CD4-positive, alpha-beta T cell (primary cell): ENCODE measurements at regions not wholly inside any gene's neighbourhood (a gene's known extent, or its start where the extent isn't known, plus 50 kb on each side); places are given as distances from the start of the nearest gene placed in this dataset.

Experiments
- ATAC-seq: fragments of 200-7000 bp; cut with Tn5 transposase; one replicate; pipeline ENCODE4 v1.10.0; 2022; ENCODE audit warnings: mild to moderate bottlenecking; ENCODE audit not compliant: poor library complexity
- CTCF ChIA-PET: fragments of 350-600 bp; sonication (Branson Sonifier 250); formaldehyde crosslinking; loops from one replicate; lab custom pipeline; 2021; ENCODE audit warnings: antibody characterized with exemption, inconsistent platforms; lab: Charles Lee
- POLR2A ChIA-PET: fragments of 350-600 bp; sonication (Branson Sonifier 250); formaldehyde crosslinking; loops from one replicate; lab custom pipeline; 2021; ENCODE audit warnings: antibody characterized with exemption, inconsistent platforms; lab: Charles Lee
- DNase-seq, 14 experiments: peaks; one replicate each; pipeline ENCODE4 v3.0.0-alpha.2; 2013 to 2020; ENCODE audit warnings: mixed read lengths in 2 of 14
- H3K27ac ChIP-seq, 2 donors: one replicate each; pipeline versions ENCODE4 v1.5.1 to v1.7.0; 2013; ENCODE audit warnings: low read length in 2 of 2, low read depth in 1 of 2, mild to moderate bottlenecking in 1 of 2
- H3K27me3 ChIP-seq, 2 experiments: 1 replicate in 1 of 2; 2 replicates in 1 of 2; pipeline versions ENCODE4 v1.6.1 to v1.7.0; 2013; ENCODE audit warnings: low read length in 2 of 2, control low read depth in 1 of 2, mild to moderate bottlenecking in 1 of 2, moderate library complexity in 1 of 2; ENCODE audit not compliant: insufficient read depth in 2 of 2, control insufficient read depth in 1 of 2
- H3K36me3 ChIP-seq: one replicate; pipeline ENCODE4 v1.6.1; 2013; ENCODE audit warnings: low read length, control low read depth; ENCODE audit not compliant: insufficient read depth
- H3K4me1 ChIP-seq: one replicate; pipeline ENCODE4 v1.6.1; 2013; ENCODE audit warnings: low read length, control low read depth; ENCODE audit not compliant: insufficient read depth
- H3K4me3 ChIP-seq: one replicate; pipeline ENCODE4 v1.5.1; 2013; ENCODE audit warnings: mild to moderate bottlenecking, low read length, moderate library complexity
- H3K9me3 ChIP-seq, 2 experiments: 1 replicate in 1 of 2; 2 replicates in 1 of 2; pipeline versions ENCODE4 v1.6.1 to v1.7.0; 2013; ENCODE audit warnings: low read length in 2 of 2, mild to moderate bottlenecking in 2 of 2, control low read depth in 1 of 2, moderate library complexity in 1 of 2; ENCODE audit not compliant: control insufficient read depth in 1 of 2, insufficient read depth in 1 of 2
- H3K27ac Mint-ChIP-seq: one replicate; pipeline ENCODE4 v1.8.0; 2020; ENCODE audit warnings: mixed read lengths
- H3K27me3 Mint-ChIP-seq: one replicate; pipeline ENCODE4 v1.8.0; 2021; ENCODE audit warnings: mixed read lengths
- H3K36me3 Mint-ChIP-seq: one replicate; pipeline ENCODE4 v1.8.0; 2021; ENCODE audit warnings: low read depth, mixed read lengths
- H3K4me1 Mint-ChIP-seq: one replicate; pipeline ENCODE4 v1.8.0; 2021; ENCODE audit warnings: low read depth, mixed read lengths
- H3K4me3 Mint-ChIP-seq: one replicate; pipeline ENCODE4 v1.8.0; 2020; ENCODE audit warnings: mild to moderate bottlenecking, mixed read lengths
- H3K9me3 Mint-ChIP-seq: one replicate; pipeline ENCODE4 v1.8.0; 2020; ENCODE audit warnings: mixed read lengths
- intact Hi-C, 2 experiments: fragments of 100-400 bp; cut with DNase I in 1 of 2; cut with micrococcal nuclease in 1 of 2; formaldehyde crosslinking; loops; one replicate each; pipeline versions ENCODE4 v1.15.1 to v1.9.0; 2023 to 2025; cut with DNase I, micrococcal nuclease
- TF ChIP-seq, protein P1 (sequence below): fragments of 200-600 bp; IDR thresholded peaks from one replicate; pipeline ENCODE4 v1.8.0; 2022; ENCODE audit warnings: antibody characterized with exemption, mild to moderate bottlenecking

DNA sequence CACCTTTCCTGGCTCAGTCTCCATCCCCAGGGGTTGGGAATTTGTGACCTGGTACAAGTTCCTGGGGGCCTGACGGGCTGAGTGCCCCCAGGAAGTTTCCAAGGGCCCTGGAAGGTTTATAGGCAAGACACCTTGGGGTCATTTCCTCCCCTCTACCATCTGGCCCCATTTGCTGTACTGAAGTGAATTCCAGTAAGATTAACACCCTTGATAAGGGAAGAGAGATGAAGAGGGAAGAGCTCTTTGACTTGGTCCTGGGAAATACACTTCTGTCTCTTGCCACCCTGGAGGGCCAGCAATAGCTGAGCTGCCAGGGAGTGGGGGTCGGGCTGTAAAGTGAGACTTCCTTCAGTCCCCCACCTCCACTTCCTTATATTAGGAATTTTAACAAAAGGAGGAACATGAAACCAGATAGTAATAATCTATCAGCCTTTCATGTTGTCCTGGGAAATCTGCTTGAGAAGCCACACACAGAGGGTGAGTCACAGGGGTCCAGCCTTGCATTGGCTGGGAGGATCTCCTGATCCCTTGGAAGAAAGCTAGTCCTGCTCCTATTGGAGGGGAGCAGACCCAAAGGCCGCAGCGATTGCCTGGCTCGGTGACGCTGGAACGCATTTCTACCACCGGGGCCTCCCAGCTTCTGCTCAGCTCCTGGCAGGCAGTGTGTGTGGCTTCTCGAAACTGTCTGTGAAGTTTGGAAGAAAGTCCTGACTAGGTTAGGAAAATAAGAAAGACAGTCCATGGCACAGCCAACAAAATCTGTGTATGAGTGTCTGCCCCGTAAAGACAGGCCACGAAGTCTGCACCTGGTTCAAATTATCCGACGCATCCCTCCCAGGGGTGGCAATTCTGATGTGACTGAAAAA, 87.3 kb downstream of the ACAA2 start:
- CTCF ChIA-PET: interaction anchor here (0.7 kb wide), 1 partner anchor 84 kb away, joined by 3 read pairs; no protein-coding TSS in a partner anchor
- H3K4me1 Mint-ChIP-seq: no peaks in the 10 kb centered on the region
- no peak overlapping the region for H3K27ac ChIP-seq
- H3K4me3 Mint-ChIP-seq: no peak overlapping the region
- H3K27me3 ChIP-seq: peaks cover 0 to 5% of the 10 kb centered on the region in 2 experiments
- H3K9me3 Mint-ChIP-seq: no peaks in the 10 kb centered on the region
- TF ChIP-seq, protein P1, sequence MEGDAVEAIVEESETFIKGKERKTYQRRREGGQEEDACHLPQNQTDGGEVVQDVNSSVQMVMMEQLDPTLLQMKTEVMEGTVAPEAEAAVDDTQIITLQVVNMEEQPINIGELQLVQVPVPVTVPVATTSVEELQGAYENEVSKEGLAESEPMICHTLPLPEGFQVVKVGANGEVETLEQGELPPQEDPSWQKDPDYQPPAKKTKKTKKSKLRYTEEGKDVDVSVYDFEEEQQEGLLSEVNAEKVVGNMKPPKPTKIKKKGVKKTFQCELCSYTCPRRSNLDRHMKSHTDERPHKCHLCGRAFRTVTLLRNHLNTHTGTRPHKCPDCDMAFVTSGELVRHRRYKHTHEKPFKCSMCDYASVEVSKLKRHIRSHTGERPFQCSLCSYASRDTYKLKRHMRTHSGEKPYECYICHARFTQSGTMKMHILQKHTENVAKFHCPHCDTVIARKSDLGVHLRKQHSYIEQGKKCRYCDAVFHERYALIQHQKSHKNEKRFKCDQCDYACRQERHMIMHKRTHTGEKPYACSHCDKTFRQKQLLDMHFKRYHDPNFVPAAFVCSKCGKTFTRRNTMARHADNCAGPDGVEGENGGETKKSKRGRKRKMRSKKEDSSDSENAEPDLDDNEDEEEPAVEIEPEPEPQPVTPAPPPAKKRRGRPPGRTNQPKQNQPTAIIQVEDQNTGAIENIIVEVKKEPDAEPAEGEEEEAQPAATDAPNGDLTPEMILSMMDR: no peak
- no peaks in the 10 kb centered on the region for H3K4me1 ChIP-seq
- H3K9me3 ChIP-seq: peaks cover 0 to 4% of the 10 kb centered on the region in 2 experiments
- H3K36me3 ChIP-seq: no peaks in the 10 kb centered on the region
- intact Hi-C loops: no loop called here
- no peak overlapping the region for H3K27ac Mint-ChIP-seq
- DNase-seq: no peak
- ATAC-seq: no peak
- no peak overlapping the region for H3K4me3 ChIP-seq
- H3K36me3 Mint-ChIP-seq: no peaks in the 10 kb centered on the region
- peaks cover 9% of the 10 kb centered on the region for H3K27me3 Mint-ChIP-seq
- POLR2A ChIA-PET: interaction anchor here (0.7 kb wide), 2 partner anchors 16 to 59 kb away, joined by 3 read pairs; no protein-coding TSS in a partner anchor

DNA sequence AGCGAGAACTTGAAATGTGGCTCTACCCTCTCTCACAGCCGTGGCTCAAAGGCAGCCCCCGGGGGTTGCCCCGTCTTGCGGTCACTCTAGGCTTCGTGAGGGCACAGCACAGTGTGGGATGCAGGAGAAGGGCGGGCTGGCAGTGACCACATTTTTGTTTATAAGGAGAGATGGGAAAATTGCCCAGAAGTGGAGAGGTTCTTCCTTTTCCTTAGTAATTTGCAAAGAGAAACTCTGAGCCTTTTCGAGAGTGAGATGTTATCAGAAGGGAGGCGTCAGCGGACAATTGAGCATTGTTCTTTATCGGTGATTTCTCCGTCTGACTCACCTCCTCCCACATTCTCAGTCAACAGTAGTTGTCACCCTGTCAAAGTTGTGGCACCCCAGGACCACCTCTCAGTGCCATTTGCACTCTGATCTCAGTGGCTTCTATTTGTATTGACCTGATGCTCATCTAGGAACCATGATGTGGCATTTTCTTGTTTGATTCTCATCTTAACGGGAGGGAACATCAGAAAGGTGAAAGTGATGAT, 89.6 kb downstream of the ACAA2 start:
- TF ChIP-seq, protein P1: no peak
- ChIA-PET CTCF (no interaction called here), POLR2A (no interaction called here)
- H3K4me3 Mint-ChIP-seq: no peak overlapping the region
- no peak overlapping the region for H3K27ac Mint-ChIP-seq
- Histone ChIP-seq H3K27me3 (peaks cover 0 to 5% of the 10 kb centered on the region in 2 experiments), H3K27ac (no peak overlapping the region), H3K9me3 (peaks cover 0 to 4% of the 10 kb centered on the region in 2 experiments), H3K4me1 (no peaks in the 10 kb centered on the region), H3K36me3 (no peaks in the 10 kb centered on the region), H3K4me3 (no peak overlapping the region)
- H3K4me1 Mint-ChIP-seq: no peaks in the 10 kb centered on the region
- no peaks in the 10 kb centered on the region for H3K9me3 Mint-ChIP-seq
- H3K27me3 Mint-ChIP-seq: peaks cover 9% of the 10 kb centered on the region
- ATAC-seq: no peak
- no peaks in the 10 kb centered on the region for H3K36me3 Mint-ChIP-seq
- no peak for DNase-seq
- intact Hi-C loops: no loop called here

DNA sequence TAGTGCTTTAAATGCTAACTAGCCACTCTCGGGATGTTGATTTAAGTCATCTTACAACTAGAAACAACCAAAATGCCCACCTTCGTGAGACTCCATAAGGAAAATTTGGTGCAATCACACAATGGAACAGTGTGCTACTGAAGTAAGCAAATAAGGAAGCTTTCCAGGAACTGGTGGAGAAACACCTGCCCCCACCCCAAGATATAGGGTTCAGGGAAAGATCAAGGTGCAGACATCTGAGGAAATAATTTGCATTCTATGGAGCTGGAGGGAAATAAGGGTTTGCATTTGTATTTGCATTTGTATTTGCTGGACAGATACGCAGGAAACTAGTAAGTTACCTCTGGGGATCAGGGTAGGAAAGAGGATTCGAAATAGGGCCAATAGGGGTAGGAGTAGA, 90.9 kb downstream of the ACAA2 start:
- CTCF ChIA-PET: no interaction called here
- Mint-ChIP-seq H3K36me3 (no peaks in the 10 kb centered on the region), H3K27me3 (peaks cover 16% of the 10 kb centered on the region), H3K9me3 (no peaks in the 10 kb centered on the region), H3K27ac (no peak overlapping the region), H3K4me3 (no peak overlapping the region), H3K4me1 (no peaks in the 10 kb centered on the region)
- Histone ChIP-seq H3K4me1 (no peaks in the 10 kb centered on the region), H3K9me3 (peaks cover 0 to 4% of the 10 kb centered on the region in 2 experiments), H3K27ac (no peak overlapping the region), H3K36me3 (no peaks in the 10 kb centered on the region), H3K4me3 (no peak overlapping the region), H3K27me3 (peaks cover 0 to 5% of the 10 kb centered on the region in 2 experiments)
- ATAC-seq (no peak), DNase-seq (no peak)
- POLR2A ChIA-PET: no interaction called here
- intact Hi-C loops: no loop called here
- TF ChIP-seq, protein P1: no peak
